ENCODE measurements at regions not wholly inside any gene's neighbourhood (a gene's known extent, or its start where the extent isn't known, plus 50 kb on each side); places are given as distances from the start of the nearest gene placed in this dataset.

DNA sequence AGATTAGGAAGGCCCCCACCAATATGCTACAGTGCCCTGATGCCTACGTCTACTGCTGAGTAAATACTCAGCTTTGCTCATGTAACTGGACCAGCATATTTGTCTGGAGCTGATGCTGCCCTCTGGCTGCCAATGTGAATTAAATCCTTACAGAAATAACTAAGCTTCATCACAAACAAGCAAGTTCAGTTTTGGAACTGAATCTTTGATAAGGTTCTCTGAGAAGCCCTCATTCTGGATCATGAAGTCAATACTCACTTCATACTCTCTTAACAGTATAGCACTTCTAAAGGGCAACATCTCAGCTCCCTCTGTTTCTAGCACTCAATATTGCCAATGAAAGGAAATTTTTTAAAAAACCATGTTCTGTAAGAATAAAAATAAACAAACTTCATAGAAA is 246.7 kb downstream of the ETV1 start:
- 35 to 43% methylated on average over 1 of the region's 1 CpG for WGBS, 2 donors
- TF ChIP-seq POLR2A (IDR thresholded peaks at IDR 0.05) = no peak
- TF ChIP-seq, protein P1, sequence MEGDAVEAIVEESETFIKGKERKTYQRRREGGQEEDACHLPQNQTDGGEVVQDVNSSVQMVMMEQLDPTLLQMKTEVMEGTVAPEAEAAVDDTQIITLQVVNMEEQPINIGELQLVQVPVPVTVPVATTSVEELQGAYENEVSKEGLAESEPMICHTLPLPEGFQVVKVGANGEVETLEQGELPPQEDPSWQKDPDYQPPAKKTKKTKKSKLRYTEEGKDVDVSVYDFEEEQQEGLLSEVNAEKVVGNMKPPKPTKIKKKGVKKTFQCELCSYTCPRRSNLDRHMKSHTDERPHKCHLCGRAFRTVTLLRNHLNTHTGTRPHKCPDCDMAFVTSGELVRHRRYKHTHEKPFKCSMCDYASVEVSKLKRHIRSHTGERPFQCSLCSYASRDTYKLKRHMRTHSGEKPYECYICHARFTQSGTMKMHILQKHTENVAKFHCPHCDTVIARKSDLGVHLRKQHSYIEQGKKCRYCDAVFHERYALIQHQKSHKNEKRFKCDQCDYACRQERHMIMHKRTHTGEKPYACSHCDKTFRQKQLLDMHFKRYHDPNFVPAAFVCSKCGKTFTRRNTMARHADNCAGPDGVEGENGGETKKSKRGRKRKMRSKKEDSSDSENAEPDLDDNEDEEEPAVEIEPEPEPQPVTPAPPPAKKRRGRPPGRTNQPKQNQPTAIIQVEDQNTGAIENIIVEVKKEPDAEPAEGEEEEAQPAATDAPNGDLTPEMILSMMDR (IDR thresholded peaks at IDR 0.05) = no peak
- DNase-seq (ENCODE audit: low spot score in 2 of 2) = no peak

DNA sequence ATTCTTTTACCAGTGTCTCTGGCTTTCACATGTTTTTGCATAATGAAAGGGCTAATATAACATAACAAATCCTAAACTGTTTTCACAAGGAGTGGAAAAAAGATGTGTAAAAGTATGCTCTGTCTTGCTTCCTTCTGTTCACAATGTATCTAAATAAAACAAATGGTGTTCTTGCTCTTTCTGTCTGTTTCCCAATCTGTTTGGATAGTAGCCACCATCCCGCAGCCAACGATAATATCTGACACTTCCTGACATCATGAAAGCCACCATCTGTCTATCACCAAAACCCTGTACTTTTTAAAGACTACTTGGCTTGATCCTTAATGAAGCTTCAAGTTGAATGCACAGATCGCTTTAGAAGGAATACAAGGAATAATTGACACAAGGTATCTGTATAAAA is 246.2 kb downstream of the ETV1 start:
- intact Hi-C loops (cut with DNase I; ENCODE audit: low total_unique reads) = no loop called here
- no peak overlapping the region for H3K4me3 ChIP-seq (ENCODE audit: low read depth, poor library complexity, severe bottlenecking)
- no peak for DNase-seq (ENCODE audit: low spot score in 2 of 2)
- WGBS, 2 donors = 46 to 47% methylated on average over 3 of the region's 3 CpGs
- no peak for TF ChIP-seq POLR2A (IDR thresholded peaks at IDR 0.05)
- TF ChIP-seq, protein P1 (IDR thresholded peaks at IDR 0.05) = no peak

More for the DNA sequence above, 246.7 kb downstream of the ETV1 start:
- no peak overlapping the region for H3K4me3 ChIP-seq (ENCODE audit: low read depth, poor library complexity, severe bottlenecking)
- intact Hi-C loops (cut with DNase I; ENCODE audit: low total_unique reads) = no loop called here

DNA sequence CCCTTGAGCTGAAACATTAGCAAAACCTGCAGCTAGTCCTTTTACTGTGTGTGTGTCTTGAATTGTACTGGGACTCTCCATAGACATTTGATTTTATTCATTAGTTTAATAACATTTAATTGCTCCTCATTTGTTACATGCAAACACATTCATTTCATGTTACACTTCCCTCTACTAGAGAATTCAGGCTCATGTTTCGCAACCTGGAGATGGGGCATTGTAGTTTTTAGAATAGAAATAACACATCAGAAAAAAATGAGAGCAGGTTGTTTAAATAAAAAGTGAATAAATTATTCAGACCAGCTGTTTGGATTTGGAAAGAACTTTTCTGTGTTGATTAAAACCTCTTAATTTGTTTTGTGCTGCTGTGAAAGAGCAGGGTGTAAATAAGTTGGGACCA is 243.9 kb downstream of the ETV1 start:
- no peak for TF ChIP-seq POLR2A (IDR thresholded peaks at IDR 0.05)
- TF ChIP-seq, protein P1 (IDR thresholded peaks at IDR 0.05) = no peak
- intact Hi-C loops (cut with DNase I; ENCODE audit: low total_unique reads) = no loop called here
- WGBS, 2 donors = 87 to 92% methylated on average over 1 of the region's 1 CpG
- DNase-seq (ENCODE audit: low spot score in 2 of 2) = no peak
- H3K4me3 ChIP-seq (ENCODE audit: low read depth, poor library complexity, severe bottlenecking) = no peak overlapping the region

DNA sequence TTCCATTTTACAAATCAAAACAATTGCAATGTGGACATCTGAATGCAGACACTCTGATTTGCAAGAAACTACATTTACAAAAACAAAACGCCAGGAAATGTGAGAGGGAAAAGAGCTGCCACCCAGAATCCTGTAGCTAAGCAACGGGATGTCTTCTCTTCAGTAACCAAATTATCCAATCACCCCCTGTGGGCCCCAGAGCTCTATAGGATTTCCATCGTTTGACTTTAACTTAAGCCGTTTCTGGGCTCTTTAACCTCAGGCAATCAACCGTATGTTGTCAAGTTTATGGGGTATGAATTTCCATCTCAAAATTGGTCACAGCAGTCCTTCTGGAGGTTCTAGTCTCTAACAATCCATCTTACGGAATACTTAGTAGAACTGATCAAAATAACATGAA is 240.5 kb downstream of the ETV1 start:
- WGBS, 2 donors = 30 to 35% methylated on average over 6 of the region's 6 CpGs
- H3K4me3 ChIP-seq (ENCODE audit: low read depth, poor library complexity, severe bottlenecking) = no peak overlapping the region
- intact Hi-C loops (cut with DNase I; ENCODE audit: low total_unique reads) = no loop called here
- DNase-seq (ENCODE audit: low spot score in 2 of 2) = no peak
- no peak for TF ChIP-seq POLR2A (IDR thresholded peaks at IDR 0.05)
- TF ChIP-seq, protein P1 (IDR thresholded peaks at IDR 0.05) = no peak

DNA sequence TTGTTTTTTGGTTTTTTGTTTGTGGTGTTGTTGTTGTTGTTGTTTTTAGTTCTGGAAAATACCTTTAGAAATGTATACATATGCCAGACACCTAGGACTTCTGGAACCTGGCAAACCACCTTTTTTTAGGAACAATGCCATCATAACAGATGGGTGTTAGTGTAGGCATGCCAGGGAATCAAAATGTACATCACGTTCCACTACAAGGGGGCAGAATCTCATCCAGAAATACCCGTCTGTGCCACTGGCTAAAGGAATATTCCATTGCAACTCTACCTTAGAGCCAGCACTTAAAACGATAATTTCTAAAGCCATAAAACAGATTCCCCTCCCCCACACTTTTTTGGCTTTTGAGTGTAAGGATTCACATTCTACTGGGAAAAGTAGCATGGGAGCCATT is 239.8 kb downstream of the ETV1 start:
- 71 to 76% methylated on average over 3 of the region's 3 CpGs for WGBS, 2 donors
- intact Hi-C loops (cut with DNase I; ENCODE audit: low total_unique reads) = no loop called here

DNA sequence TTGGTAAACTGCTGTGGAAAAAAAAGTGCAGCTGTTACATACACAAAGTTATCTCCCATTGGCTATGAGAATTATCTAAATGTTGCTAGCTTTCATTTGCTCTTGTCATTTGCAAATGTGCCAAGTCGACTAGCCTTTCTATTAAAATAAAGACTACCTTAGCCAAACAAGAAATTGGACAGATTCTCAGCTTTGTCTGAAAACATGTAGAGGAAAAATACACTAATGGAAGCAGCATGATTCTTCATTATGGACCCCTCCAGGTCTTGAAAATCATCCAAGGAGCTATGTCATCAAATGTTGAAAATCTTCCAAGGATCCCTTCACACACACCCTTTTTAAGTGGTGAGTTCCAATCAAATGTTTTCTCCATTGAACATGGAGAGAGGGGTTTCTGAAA is 237.7 kb downstream of the ETV1 start:
- no peak for DNase-seq (ENCODE audit: low spot score in 2 of 2)
- intact Hi-C loops (cut with DNase I; ENCODE audit: low total_unique reads) = no loop called here
- 51% methylated on average over 1 of the region's 1 CpG for WGBS, 2 donors
- no peak overlapping the region for H3K4me3 ChIP-seq (ENCODE audit: low read depth, poor library complexity, severe bottlenecking)
- TF ChIP-seq POLR2A (IDR thresholded peaks at IDR 0.05) = no peak
- TF ChIP-seq, protein P1 (IDR thresholded peaks at IDR 0.05) = no peak

More for the DNA sequence above, 239.8 kb downstream of the ETV1 start:
- no peak for DNase-seq (ENCODE audit: low spot score in 2 of 2)
- TF ChIP-seq, protein P1 (IDR thresholded peaks at IDR 0.05) = no peak
- no peak for TF ChIP-seq POLR2A (IDR thresholded peaks at IDR 0.05)
- no peak overlapping the region for H3K4me3 ChIP-seq (ENCODE audit: low read depth, poor library complexity, severe bottlenecking)
